ENCODE measurements at regions not wholly inside any gene's neighbourhood (a gene's known extent, or its start where the extent isn't known, plus 50 kb on each side); places are given as distances from the start of the nearest gene placed in this dataset.

GRCh38 chr16:52308051-52308450 is 238.9 kb downstream of the TOX3 start:
- TF ChIP-seq EZH2 (IDR thresholded peaks at IDR 0.05) (no peak), POLR2AphosphoS5 (IDR thresholded peaks at IDR 0.05; ENCODE audit: borderline replicate concordance, low read depth, low read length) (no peak)

Measured in SK-N-MC (cell line).